SK-N-SH (cell line): ENCODE measurements at regions not wholly inside any gene's neighbourhood (a gene's known extent, or its start where the extent isn't known, plus 50 kb on each side); places are given as distances from the start of the nearest gene placed in this dataset.

ENCODE experiments used
- CTCF ChIA-PET: fragments of 300-600, 350-600 bp; formaldehyde crosslinking; extraction: SDS; loops from one replicate; lab custom pipeline; 2021; lab: Yijun Ruan, JAX
- POLR2A ChIA-PET: fragments of 350-600 bp; sonication (Branson Sonifier 250); formaldehyde crosslinking; extraction: SDS; loops from one replicate; lab custom pipeline; 2020; ENCODE audit warnings: antibody characterized with exemption, inconsistent platforms; lab: Yijun Ruan, JAX
- DNase-seq: peaks from one replicate; pipeline ENCODE4 v3.0.0; 2012
- H2AFZ ChIP-seq: fragments of 200-600 bp; sonication (generic); 2 replicates; pipeline ENCODE4 v1.8.1; 2016; ENCODE audit warnings: antibody characterized with exemption, mild to moderate bottlenecking, low read depth
- H3F3A ChIP-seq: fragments of 200-600 bp; sonication (generic); replicated peaks from 2 replicates; pipeline ENCODE3; 2016; ENCODE audit warnings: antibody characterized with exemption, mild to moderate bottlenecking; ENCODE audit not compliant: insufficient read depth
- H3K27ac ChIP-seq, 2 experiments: fragments of 200-500 bp in 1 of 2; fragments of 200-600 bp in 1 of 2; sonication (Bioruptor generic) in 1 of 2; sonication (generic), shearing (Covaris generic) in 1 of 2; 2 replicates each; pipeline versions ENCODE4 v1.5.1 to v1.6.1; 2014 to 2016; ENCODE audit warnings: low read depth in 2 of 2, inconsistent platforms in 1 of 2, low read length in 1 of 2, mild to moderate bottlenecking in 1 of 2, mixed read lengths in 1 of 2
- H3K27me3 ChIP-seq: fragments of 200-600 bp; sonication (generic), shearing (Covaris generic); 2 replicates; pipeline ENCODE4 v1.6.1; 2016; ENCODE audit warnings: mixed run types; ENCODE audit not compliant: insufficient read depth
- H3K36me3 ChIP-seq, 2 experiments: fragments of 200-500 bp in 1 of 2; fragments of 200-600 bp in 1 of 2; sonication (Bioruptor generic) in 1 of 2; sonication (generic) in 1 of 2; replicated peaks in 1 of 2; 2 replicates each; pipeline versions ENCODE3 to v1.5.1; 2014 to 2016; ENCODE audit warnings: low read length in 1 of 2, mild to moderate bottlenecking in 1 of 2; ENCODE audit not compliant: insufficient read depth in 2 of 2, control insufficient read depth in 1 of 2
- H3K4me1 ChIP-seq, 2 experiments: fragments of 200-500 bp in 1 of 2; fragments of 200-600 bp in 1 of 2; sonication (Bioruptor generic) in 1 of 2; sonication (generic), shearing (Covaris generic) in 1 of 2; 2 replicates each; pipeline versions ENCODE4 v1.5.1 to v1.6.1; 2014 to 2016; ENCODE audit warnings: low read depth in 1 of 2, low read length in 1 of 2, mixed run types in 1 of 2; ENCODE audit not compliant: insufficient read depth in 2 of 2, control insufficient read depth in 1 of 2
- H3K4me2 ChIP-seq: fragments of 200-600 bp; sonication (generic), shearing (Covaris generic); 2 replicates; pipeline ENCODE4 v1.6.1; 2017; ENCODE audit warnings: mixed run types
- H3K4me3 ChIP-seq, 2 experiments: fragments of 200-500 bp in 1 of 2; fragments of 200-600 bp in 1 of 2; sonication (Bioruptor generic) in 1 of 2; sonication (generic), shearing (Covaris generic) in 1 of 2; 2 replicates each; pipeline versions ENCODE4 v1.5.1 to v1.8.1; 2014 to 2016; ENCODE audit warnings: low read depth in 2 of 2, inconsistent platforms in 1 of 2, low read length in 1 of 2, mild to moderate bottlenecking in 1 of 2, mixed read lengths in 1 of 2, moderate library complexity in 1 of 2
- H3K79me2 ChIP-seq: fragments of 200-600 bp; sonication (generic); 2 replicates; pipeline ENCODE4 v1.8.1; 2017; ENCODE audit warnings: mild to moderate bottlenecking; ENCODE audit not compliant: insufficient read depth
- H3K9ac ChIP-seq: fragments of 200-600 bp; sonication (generic); 2 replicates; pipeline ENCODE4 v1.6.1; 2017; ENCODE audit warnings: mixed run types
- H3K9me2 ChIP-seq: fragments of 200-600 bp; sonication (generic); 2 replicates; pipeline ENCODE4 v1.6.1; 2017; ENCODE audit warnings: mixed run types
- H3K9me3 ChIP-seq: fragments of 200-600 bp; sonication (generic); 2 replicates; pipeline ENCODE4 v1.6.1; 2017; ENCODE audit warnings: mixed run types, mild to moderate bottlenecking, moderate library complexity
- H4K20me1 ChIP-seq: fragments of 200-600 bp; sonication (generic); 2 replicates; pipeline ENCODE4 v1.6.1; 2017; ENCODE audit warnings: mild to moderate bottlenecking, mixed run types; ENCODE audit not compliant: insufficient read depth
- EP300 ChIP-seq, 2 experiments: IDR thresholded peaks; 2 replicates each; pipeline versions ENCODE4 v1.4.0 to v1.6.1; 2012; ENCODE audit warnings: borderline replicate concordance in 1 of 2, low read depth in 1 of 2, low read length in 1 of 2
- MXI1 ChIP-seq: IDR thresholded peaks from 2 replicates; pipeline ENCODE4 v1.6.1; 2012; ENCODE audit warnings: mild to moderate bottlenecking, low read depth, low read length, improper control_type of control experiment
- RAD21 ChIP-seq: IDR thresholded peaks from 2 replicates; pipeline ENCODE4 v1.6.1; 2012; ENCODE audit warnings: mild to moderate bottlenecking, low read length
- SMC3 ChIP-seq: IDR thresholded peaks from 2 replicates; pipeline ENCODE4 v1.6.1; 2012; ENCODE audit warnings: low read depth, low read length, improper control_type of control experiment
- WGBS: methylation state at CpG from one replicate; pipeline ENCODE4 v1.1.6; 2017; ENCODE audit warnings: low lambda C conversion rate; 5-methylcytosine and 5-hydroxymethylcytosine counted together
- TF ChIP-seq, protein P1 (sequence below): IDR thresholded peaks from 2 replicates; pipeline ENCODE4 v1.6.1; 2012; ENCODE audit warnings: mild to moderate bottlenecking, low read depth, low read length, moderate library complexity
- TF ChIP-seq, protein P2 (sequence below): fragments of 200-600 bp; sonication (generic); IDR thresholded peaks from 2 replicates; pipeline ENCODE4 v1.6.1; 2017; ENCODE audit warnings: antibody characterized with exemption, mild to moderate bottlenecking, moderate library complexity
- TF ChIP-seq, protein P3 (sequence below): IDR thresholded peaks from 2 replicates; pipeline ENCODE4 v1.4.0; 2012; ENCODE audit warnings: low read depth, borderline replicate concordance

DNA sequence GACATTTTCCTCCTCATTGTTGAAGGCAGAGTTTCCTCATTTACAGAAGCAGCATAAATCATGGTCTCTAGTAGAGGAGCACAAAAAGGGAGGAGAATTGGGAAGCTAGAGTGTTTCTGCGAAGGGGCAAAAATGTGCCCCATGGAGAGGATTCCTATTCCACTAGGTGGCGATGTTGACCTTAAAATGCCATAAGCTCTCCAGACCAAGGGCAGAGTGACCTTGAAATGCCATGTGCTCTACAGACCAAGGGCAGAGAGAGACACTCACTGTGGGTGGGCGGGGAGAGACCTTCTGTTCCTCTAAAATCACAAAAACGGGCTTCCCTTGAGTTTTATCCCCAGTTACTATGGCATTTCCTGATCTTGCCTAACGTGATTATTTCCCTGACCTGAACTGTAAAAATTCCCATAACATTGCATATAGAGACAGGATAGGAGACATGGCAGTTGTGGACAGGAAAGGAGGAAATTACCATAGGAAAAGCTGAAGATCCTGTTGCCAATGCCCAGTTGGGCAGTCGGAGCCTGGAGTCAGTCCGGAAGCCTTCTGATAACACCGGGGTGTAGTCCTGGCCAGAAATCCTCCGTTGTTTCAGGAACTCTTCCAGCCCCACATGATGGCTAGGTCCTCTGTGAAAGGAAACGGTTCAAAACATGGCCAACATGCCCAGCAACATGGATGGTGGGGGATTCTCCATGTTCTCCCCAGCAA, 567.7 kb downstream of the MAGEB5 start:
- H3K9me3 ChIP-seq: no peaks in the 10 kb centered on the region
- TF ChIP-seq, protein P1, sequence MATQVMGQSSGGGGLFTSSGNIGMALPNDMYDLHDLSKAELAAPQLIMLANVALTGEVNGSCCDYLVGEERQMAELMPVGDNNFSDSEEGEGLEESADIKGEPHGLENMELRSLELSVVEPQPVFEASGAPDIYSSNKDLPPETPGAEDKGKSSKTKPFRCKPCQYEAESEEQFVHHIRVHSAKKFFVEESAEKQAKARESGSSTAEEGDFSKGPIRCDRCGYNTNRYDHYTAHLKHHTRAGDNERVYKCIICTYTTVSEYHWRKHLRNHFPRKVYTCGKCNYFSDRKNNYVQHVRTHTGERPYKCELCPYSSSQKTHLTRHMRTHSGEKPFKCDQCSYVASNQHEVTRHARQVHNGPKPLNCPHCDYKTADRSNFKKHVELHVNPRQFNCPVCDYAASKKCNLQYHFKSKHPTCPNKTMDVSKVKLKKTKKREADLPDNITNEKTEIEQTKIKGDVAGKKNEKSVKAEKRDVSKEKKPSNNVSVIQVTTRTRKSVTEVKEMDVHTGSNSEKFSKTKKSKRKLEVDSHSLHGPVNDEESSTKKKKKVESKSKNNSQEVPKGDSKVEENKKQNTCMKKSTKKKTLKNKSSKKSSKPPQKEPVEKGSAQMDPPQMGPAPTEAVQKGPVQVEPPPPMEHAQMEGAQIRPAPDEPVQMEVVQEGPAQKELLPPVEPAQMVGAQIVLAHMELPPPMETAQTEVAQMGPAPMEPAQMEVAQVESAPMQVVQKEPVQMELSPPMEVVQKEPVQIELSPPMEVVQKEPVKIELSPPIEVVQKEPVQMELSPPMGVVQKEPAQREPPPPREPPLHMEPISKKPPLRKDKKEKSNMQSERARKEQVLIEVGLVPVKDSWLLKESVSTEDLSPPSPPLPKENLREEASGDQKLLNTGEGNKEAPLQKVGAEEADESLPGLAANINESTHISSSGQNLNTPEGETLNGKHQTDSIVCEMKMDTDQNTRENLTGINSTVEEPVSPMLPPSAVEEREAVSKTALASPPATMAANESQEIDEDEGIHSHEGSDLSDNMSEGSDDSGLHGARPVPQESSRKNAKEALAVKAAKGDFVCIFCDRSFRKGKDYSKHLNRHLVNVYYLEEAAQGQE: no peak
- TF ChIP-seq, protein P2, sequence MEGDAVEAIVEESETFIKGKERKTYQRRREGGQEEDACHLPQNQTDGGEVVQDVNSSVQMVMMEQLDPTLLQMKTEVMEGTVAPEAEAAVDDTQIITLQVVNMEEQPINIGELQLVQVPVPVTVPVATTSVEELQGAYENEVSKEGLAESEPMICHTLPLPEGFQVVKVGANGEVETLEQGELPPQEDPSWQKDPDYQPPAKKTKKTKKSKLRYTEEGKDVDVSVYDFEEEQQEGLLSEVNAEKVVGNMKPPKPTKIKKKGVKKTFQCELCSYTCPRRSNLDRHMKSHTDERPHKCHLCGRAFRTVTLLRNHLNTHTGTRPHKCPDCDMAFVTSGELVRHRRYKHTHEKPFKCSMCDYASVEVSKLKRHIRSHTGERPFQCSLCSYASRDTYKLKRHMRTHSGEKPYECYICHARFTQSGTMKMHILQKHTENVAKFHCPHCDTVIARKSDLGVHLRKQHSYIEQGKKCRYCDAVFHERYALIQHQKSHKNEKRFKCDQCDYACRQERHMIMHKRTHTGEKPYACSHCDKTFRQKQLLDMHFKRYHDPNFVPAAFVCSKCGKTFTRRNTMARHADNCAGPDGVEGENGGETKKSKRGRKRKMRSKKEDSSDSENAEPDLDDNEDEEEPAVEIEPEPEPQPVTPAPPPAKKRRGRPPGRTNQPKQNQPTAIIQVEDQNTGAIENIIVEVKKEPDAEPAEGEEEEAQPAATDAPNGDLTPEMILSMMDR: peak; percentile 67
- TF ChIP-seq EP300 (IDR thresholded peaks at IDR 0.05; ENCODE audit: borderline replicate concordance in 1 of 2, low read depth in 1 of 2, low read length in 1 of 2) (no peak), RAD21 (peak; percentile 80), MXI1 (peak; percentile 63; the same call in 1 of the 2 replicates), SMC3 (peak; percentile 31; the same call in 1 of the 2 replicates)
- TF ChIP-seq, all 33 proteins: peak for 4
- Histone ChIP-seq H3F3A (no peaks in the 10 kb centered on the region), H3K4me2 (no peak overlapping the region), H4K20me1 (no peaks in the 10 kb centered on the region), H3K4me1 (no peaks in the 10 kb centered on the region; a peak in 1 of 4 replicates), H3K9me2 (no peaks in the 10 kb centered on the region; the same call in 1 of the 2 replicates), H3K36me3 (no peaks in the 10 kb centered on the region), H3K79me2 (no peaks in the 10 kb centered on the region), H3K9ac (no peak overlapping the region), H3K27ac (no peak overlapping the region), H3K27me3 (no peaks in the 10 kb centered on the region), H2AFZ (no peak overlapping the region), H3K4me3 (no peak overlapping the region)
- CTCF ChIA-PET: interaction anchor here (0.7 to 2.0 kb wide), 14 partner anchors 10 to 553 kb away, joined by 3 to 17 read pairs (median 4); no protein-coding TSS in a partner anchor
- POLR2A ChIA-PET: no interaction called here
- peak; percentile 14 for DNase-seq
- WGBS: 5% methylated on average over 8 of the region's 10 CpGs

DNA sequence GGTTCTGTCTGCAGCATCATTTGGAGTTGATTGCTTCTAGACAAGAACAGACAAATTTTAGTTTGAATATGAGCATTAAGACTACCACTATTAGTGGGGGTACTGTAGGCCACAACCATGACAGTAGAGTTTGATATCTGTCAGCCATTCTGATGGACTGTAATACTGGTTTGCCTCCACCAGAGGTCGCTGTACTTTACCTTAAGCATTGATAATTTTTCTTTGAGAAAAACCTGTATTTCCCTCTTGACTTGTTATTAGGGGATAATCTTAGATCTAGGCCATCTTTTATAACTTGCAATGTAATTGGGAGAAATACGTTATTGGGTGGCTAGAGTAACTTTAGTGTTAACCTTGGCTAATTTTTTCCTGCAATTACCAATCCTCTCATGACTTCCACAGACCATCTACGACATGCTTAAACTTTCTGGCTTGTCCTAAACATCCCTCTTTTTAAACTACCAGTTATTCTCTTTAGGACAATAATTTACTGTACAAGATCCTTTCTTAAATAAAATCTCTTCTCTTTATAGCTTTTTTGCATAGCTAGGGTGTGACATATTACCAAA, 562.4 kb downstream of the MAGEB5 start:
- Histone ChIP-seq H3K27ac (no peak overlapping the region), H3K27me3 (no peaks in the 10 kb centered on the region), H3K4me3 (no peak overlapping the region), H2AFZ (no peak overlapping the region), H3K9me3 (no peaks in the 10 kb centered on the region), H3F3A (no peaks in the 10 kb centered on the region), H3K9ac (no peak overlapping the region), H3K79me2 (no peaks in the 10 kb centered on the region), H3K9me2 (no peaks in the 10 kb centered on the region), H3K4me2 (no peak overlapping the region), H4K20me1 (no peaks in the 10 kb centered on the region), H3K4me1 (no peaks in the 10 kb centered on the region), H3K36me3 (no peaks in the 10 kb centered on the region)
- no peak for DNase-seq
- TF ChIP-seq, protein P2: peak; percentile 43
- TF ChIP-seq, protein P3, sequence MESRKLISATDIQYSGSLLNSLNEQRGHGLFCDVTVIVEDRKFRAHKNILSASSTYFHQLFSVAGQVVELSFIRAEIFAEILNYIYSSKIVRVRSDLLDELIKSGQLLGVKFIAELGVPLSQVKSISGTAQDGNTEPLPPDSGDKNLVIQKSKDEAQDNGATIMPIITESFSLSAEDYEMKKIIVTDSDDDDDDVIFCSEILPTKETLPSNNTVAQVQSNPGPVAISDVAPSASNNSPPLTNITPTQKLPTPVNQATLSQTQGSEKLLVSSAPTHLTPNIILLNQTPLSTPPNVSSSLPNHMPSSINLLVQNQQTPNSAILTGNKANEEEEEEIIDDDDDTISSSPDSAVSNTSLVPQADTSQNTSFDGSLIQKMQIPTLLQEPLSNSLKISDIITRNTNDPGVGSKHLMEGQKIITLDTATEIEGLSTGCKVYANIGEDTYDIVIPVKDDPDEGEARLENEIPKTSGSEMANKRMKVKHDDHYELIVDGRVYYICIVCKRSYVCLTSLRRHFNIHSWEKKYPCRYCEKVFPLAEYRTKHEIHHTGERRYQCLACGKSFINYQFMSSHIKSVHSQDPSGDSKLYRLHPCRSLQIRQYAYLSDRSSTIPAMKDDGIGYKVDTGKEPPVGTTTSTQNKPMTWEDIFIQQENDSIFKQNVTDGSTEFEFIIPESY: no peak
- ChIA-PET POLR2A (interaction anchor here (0.6 kb wide), 1 partner anchor 16 kb away, joined by 3 read pairs; no protein-coding TSS in a partner anchor), CTCF (no interaction called here)
- WGBS: 13% methylated on average over 3 of the region's 3 CpGs
